Endothelial cell of umbilical vein (primary cell): ENCODE measurements at regions not wholly inside any gene's neighbourhood (a gene's known extent, or its start where the extent isn't known, plus 50 kb on each side); places are given as distances from the start of the nearest gene placed in this dataset.

Experiments
- EZH2 ChIP-seq: IDR thresholded peaks from 2 replicates; pipeline ENCODE4 v1.6.1; 2012; ENCODE audit warnings: borderline replicate concordance, low read depth, mild to moderate bottlenecking, moderate library complexity, low read length, inconsistent platforms; ENCODE audit not compliant: severe bottlenecking
- POLR2A ChIP-seq: IDR thresholded peaks from 2 replicates; pipeline ENCODE4 v1.6.1; 2012; ENCODE audit warnings: low read depth, mild to moderate bottlenecking, control low read depth, low read length

GRCh38 chr6:91864911-91865310 is 1278.0 kb upstream of the MAP3K7 start:
- TF ChIP-seq POLR2A: no peak
- TF ChIP-seq EZH2: no peak
